ENCODE measurements at regions not wholly inside any gene's neighbourhood (a gene's known extent, or its start where the extent isn't known, plus 50 kb on each side); places are given as distances from the start of the nearest gene placed in this dataset.
"Not testable (repeated sequence)": the region's sequence is repeated elsewhere in the genome, so short reads cannot be mapped to it uniquely, and the experiment has no call there.

GRCh38 chr6:145148776-145149175, 586.5 kb downstream of the EPM2A start:
- no peak for DNase-seq

DNA sequence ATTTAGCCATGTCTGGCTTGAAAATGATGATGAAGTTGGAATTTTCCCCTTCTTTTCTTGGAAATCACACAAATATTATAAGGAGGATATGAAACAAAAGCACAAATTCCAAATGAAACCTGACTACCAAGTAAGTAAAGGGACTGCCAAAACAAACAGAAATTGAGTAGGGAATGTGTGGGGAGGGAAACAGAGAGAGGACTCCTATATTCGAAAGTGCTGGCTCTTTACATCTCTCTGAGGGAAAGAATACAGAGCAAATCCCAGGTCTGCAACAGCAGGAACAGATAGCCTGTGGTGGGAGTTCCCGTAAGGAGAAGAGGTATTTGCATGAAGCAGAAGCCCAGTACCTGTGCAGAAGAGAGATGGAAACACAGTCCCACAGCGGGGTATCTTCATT, 583.7 kb downstream of the EPM2A start:
- DNase-seq: no peak

DNA sequence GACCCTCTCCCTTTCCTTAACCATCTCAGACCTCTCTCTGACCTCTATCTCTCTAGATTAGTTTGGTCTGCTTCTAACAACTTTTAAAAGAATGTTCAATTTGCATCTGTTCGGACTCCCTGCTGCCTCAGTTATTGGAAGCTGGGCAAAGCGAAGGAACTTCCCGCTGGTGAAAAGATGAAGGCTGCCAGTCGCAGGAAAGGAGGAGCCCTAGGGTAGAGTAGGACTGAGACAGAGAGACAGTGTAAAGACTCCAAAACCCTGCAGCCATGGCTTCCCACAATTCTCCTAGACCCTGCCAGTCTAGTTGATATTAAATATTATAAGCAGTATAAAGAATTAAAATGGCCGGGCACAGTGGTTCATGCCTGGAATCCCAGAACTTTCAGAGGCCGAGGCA, 581.8 kb downstream of the EPM2A start:
- DNase-seq: no peak

DNA sequence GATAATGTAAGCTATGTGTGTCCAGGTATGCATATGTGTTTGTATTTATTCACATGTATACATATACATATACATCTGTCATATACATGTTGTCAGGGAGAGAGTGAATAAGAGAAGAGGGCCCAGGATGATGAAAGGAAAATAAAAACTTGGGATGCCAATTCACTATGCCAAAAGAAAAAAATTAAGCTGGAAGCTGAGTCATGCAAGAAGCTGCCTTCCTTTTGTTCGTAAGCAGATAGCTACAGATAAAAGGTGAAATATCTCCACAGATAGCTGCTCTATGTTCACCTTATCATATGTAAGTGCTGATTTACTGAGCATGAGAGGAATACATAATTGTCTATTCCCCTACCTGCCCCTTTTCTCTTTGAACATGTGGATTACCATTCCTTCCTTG, 579.9 kb downstream of the EPM2A start:
- no peak for DNase-seq

DNA sequence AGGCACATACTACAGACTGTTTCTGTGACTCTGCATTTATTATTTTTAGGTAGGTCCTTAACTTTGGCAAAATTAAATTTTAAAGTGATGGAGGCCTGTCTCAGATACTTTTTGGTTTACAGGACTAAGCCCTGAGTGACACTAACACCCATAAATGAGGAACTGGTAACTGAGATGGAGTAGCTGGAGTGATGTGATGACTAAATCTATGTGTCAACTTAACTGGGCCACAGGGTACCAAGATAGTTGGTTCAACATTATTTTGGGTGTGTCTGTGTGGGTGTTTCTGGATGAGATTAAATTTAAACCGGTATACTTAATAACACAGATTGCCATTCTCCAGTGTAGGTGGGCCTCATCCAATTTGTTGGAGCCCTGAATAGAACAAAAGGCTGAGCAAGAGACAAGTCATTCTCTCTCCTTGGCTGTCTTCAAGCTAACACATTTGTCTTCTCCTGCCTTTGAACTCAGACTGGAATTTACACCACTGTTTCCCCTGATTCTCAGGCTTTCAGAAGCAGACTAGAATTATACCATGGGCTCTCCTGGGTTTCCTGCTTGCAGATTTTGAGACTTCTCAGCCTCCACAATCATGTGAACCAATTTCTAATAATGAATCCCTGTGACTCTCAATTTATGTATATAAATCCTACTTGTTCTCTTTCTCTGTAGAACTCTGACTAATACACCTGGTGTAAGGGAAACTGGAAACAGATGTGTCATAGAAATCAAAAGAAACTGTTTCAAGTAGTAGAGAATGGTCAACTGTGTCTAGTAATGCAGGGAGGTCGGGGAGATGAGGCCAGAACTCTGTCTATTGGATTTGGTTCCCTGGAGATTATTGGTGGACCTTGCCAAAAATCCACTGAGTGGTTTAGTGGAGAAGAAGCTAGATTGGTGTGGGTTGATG, 579.2 kb downstream of the EPM2A start:
- DNase-seq: no peak

DNA sequence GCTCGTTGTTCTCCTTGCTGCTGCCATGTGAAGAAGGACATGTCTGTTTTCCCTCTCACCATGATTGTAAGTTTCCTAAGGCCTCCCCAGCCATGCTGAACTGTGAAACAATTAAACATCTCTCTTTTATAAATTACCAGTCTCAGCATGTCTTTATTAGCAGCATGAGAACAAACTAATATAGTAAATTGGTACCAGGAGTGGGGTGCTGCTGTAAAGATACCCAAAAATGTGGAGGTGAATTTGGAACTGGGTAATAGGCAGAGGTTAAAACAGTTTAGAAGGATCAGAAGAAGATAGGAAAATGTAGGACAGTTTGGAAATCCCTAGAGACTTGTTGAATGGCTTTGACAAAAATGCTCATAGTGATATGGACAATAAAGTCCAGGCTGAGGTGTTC, 576.7 kb downstream of the EPM2A start:
- not testable (repeated sequence) for DNase-seq

GRCh38 chr6:145159921-145160320, 575.4 kb downstream of the EPM2A start:
- DNase-seq: no peak

DNA sequence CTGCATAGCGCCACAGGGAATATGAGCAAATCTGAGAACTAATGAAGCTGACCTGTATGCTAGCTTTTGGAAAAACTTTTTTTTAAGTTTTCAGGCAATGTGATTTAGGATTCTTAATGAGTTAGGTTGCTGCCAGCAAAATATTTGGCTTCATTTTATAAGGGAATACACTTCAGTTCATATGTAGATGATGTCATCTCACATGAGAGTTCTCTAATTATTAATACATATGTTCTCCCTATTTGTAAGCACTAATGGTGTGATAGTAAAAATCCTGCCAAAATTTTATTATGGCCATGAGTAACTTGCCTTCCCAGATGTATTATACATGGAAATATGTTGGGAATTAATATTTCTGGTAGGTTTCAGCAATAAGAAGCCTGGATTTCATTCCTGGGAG, 573.8 kb downstream of the EPM2A start:
- DNase-seq: no peak

- DNase-seq: no peak
Measured at GRCh38 chr6:145169726-145170224, 565.5 kb downstream of the EPM2A start.

DNA sequence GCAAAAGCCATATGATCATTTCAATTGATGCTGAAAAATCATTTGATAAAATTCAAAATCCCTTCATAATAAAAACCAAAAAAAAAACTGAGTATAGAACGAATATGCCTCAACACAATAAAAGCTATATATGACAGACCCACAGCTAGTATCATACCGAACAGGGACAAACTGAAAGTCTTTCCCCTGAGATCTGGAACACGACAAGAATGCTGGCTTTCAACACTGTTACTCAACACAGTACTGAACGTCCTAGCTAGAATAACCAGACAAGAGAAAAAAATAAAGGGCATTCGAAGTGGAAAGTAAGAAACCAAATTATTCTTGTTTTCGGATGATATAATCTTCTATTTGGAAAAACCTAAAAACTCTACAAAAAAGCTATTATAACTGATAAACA, 559.9 kb downstream of the EPM2A start:
- DNase-seq: no peak

GRCh38 chr6:145178391-145178790, 556.9 kb downstream of the EPM2A start:
- DNase-seq: no peak

- no peak for DNase-seq
Measured at GRCh38 chr6:145187491-145188206, 547.7 kb downstream of the EPM2A start.

- no peak for DNase-seq
Measured at GRCh38 chr6:145189836-145190235, 545.5 kb downstream of the EPM2A start.

GRCh38 chr6:145194389-145194788, 540.9 kb downstream of the EPM2A start:
- DNase-seq: no peak

- no peak for DNase-seq
Measured at GRCh38 chr6:145199961-145200360, 535.4 kb downstream of the EPM2A start.

DNA sequence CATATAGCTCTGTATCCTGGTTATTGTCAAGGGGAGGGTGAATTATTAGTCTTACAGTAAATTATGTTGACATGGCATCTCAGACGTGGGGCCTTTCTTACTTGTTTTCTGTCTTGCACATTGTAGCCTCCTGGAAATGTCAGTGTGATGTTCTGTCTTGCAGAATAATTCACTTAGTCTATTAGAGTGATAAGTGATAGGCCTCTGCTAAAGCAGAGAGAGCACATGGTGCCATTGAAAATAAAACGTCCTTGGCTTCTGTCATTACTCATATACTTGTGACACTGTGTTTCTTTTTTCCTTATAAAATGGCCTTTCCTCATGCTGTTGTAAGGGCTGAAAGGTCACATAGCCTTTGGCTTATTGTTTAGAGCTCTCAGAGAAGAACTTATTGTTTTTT, 531.0 kb downstream of the EPM2A start:
- DNase-seq: no peak

GRCh38 chr6:145206247-145206907, 528.9 kb downstream of the EPM2A start:
- DNase-seq: no peak

- no peak for DNase-seq
Measured at GRCh38 chr6:145208474-145208873, 526.8 kb downstream of the EPM2A start.

DNA sequence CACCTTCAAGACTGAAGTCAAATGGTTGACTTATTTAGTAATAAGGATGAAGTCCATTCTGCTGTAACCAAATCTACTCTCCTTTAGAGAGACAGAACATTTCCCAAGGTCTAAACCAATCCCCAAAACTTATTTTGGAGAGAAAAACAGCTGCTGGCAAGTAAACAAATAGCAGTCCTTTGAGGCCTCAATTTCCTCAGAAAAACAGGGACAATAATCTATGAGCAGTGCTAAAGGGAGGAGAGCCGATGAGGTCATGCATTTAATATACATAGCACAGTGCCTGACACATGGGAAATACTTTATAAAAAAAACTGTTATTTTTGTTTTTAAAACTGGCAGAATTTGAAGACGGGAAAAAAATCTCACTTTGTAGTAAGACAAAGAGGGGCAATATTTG, 526.0 kb downstream of the EPM2A start:
- no peak for DNase-seq

- DNase-seq: no peak
Measured at GRCh38 chr6:145212813-145213212, 522.5 kb downstream of the EPM2A start.

DNA sequence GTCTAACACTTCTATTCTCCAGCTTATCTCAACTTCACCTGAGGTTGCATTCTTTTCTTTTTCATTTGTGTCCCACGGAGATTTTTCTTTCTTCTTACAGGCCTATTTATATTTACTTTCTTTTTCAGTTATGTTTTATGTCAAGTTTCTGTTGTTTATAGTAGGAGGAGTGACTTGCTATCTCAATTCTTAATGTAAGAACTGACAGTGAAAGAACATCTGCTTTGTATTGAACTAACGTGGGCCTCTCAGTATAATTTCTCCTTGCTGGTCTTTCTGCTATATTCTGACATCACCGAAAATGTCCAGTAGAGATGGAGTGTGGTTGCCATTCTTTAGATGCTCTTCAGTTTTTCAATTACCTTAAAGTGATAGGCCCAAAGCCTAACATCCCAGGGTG, 521.7 kb downstream of the EPM2A start:
- no peak for DNase-seq

- peak; percentile 30 for DNase-seq
Measured at GRCh38 chr6:145214570-145214969, 520.8 kb downstream of the EPM2A start.

DNA sequence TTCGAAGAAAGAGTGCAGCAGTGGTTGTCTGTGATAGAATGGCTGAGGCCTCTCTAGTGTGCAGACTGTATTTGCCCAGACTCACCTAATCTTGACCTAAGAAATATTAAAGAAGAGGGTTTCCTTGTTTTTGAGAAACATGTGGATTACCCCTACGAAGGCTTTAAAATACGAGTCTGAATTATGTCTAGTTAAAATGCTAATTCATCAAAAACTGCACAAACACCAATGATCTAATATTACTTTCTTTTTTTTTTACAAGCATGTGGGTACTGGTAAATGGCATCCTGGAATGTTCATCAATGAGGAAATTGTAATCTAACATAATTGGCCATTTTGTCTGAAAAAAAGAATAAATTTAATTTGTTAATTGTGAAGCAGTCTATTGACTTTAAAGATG, 510.9 kb downstream of the EPM2A start:
- DNase-seq: no peak

GRCh38 chr6:145225500-145225899, 509.8 kb downstream of the EPM2A start:
- no peak for DNase-seq
